H1 (cell line): ENCODE measurements at regions not wholly inside any gene's neighbourhood (a gene's known extent, or its start where the extent isn't known, plus 50 kb on each side); places are given as distances from the start of the nearest gene placed in this dataset.

Source experiments
- CTCF ChIA-PET: fragments of 300-600 bp; sonication (Branson Sonifier 250); formaldehyde crosslinking; loops from one replicate; lab custom pipeline; 2021; ENCODE audit not compliant: partially characterized antibody; lab: Charles Lee
- POLR2A ChIA-PET: fragments of 300-600 bp; sonication (Branson Sonifier 250); formaldehyde crosslinking; loops from one replicate; lab custom pipeline; 2021; ENCODE audit warnings: inconsistent platforms; ENCODE audit not compliant: partially characterized antibody; lab: Charles Lee
- DNase-seq, 2 experiments: peaks; one replicate each; pipeline versions ENCODE4 v3.0.0 to v3.0.0-alpha.2; 2010 to 2022; ENCODE audit warnings: low spot score in 2 of 2, low read depth in 1 of 2, mixed read lengths in 1 of 2
- FAIRE-seq: peaks from 2 replicates; lab custom pipeline; 2011; peaks lifted over from hg19 to GRCh38; lab: Jason Lieb, UNC
- H2AFZ ChIP-seq: 2 replicates; pipeline ENCODE4 v1.8.1; 2012; ENCODE audit warnings: low read length, inconsistent platforms
- H2AK5ac ChIP-seq: 2 replicates; pipeline ENCODE4 v1.6.1; 2013; ENCODE audit warnings: low read depth, low read length
- H2BK120ac ChIP-seq: replicated peaks from 2 replicates; pipeline ENCODE3; 2013; ENCODE audit warnings: low read depth, low read length, inconsistent platforms
- H2BK12ac ChIP-seq: 2 replicates; pipeline ENCODE4 v1.6.1; 2013; ENCODE audit warnings: low read depth, low read length
- H2BK15ac ChIP-seq: 2 replicates; pipeline ENCODE4 v1.6.1; 2013; ENCODE audit warnings: low read length
- H2BK20ac ChIP-seq: 2 replicates; pipeline ENCODE4 v1.6.1; 2013; ENCODE audit warnings: low read length
- H2BK5ac ChIP-seq: 2 replicates; pipeline ENCODE4 v1.6.1; 2013; ENCODE audit warnings: low read depth, low read length
- H3K14ac ChIP-seq: 2 replicates; pipeline ENCODE4 v1.6.1; 2013; ENCODE audit warnings: inconsistent platforms; ENCODE audit not compliant: insufficient read length
- H3K18ac ChIP-seq: 2 replicates; pipeline ENCODE4 v1.6.1; 2013; ENCODE audit warnings: low read length; ENCODE audit errors: extremely low read depth
- H3K23ac ChIP-seq: 2 replicates; pipeline ENCODE4 v1.6.1; 2013; ENCODE audit warnings: inconsistent platforms; ENCODE audit not compliant: insufficient read length
- H3K23me2 ChIP-seq: 2 replicates; pipeline ENCODE4 v1.6.1; 2013; ENCODE audit warnings: low read depth, low read length
- H3K27ac ChIP-seq: 2 replicates; pipeline ENCODE4 v1.6.1; 2011; ENCODE audit warnings: low read depth, low read length, inconsistent platforms
- H3K27me3 ChIP-seq, 4 experiments: replicated peaks in 1 of 4; 1 replicate in 1 of 4; 2 replicates in 3 of 4; pipeline versions ENCODE4 v1.6.1 to v1.8.1; 2011 to 2013; ENCODE audit warnings: low read length in 3 of 4, mild to moderate bottlenecking in 3 of 4, inconsistent platforms in 2 of 4, mixed read lengths in 2 of 4, moderate library complexity in 1 of 4; ENCODE audit not compliant: control insufficient read depth in 3 of 4, insufficient read depth in 3 of 4; ENCODE audit errors: extremely low read depth in 1 of 4
- H3K36me3 ChIP-seq, 4 experiments: 2 replicates each; pipeline versions ENCODE4 v1.6.1 to v1.8.1; 2011 to 2013; ENCODE audit warnings: mild to moderate bottlenecking in 4 of 4, low read length in 3 of 4, moderate library complexity in 2 of 4, control low read depth in 1 of 4, inconsistent platforms in 1 of 4; ENCODE audit not compliant: insufficient read depth in 4 of 4, control insufficient read depth in 2 of 4
- H3K4ac ChIP-seq: replicated peaks from 2 replicates; pipeline ENCODE3; 2013; ENCODE audit warnings: low read length, low read depth, mixed read lengths, inconsistent platforms; ENCODE audit not compliant: insufficient read length
- H3K4me1 ChIP-seq, 4 experiments: replicated peaks in 1 of 4; 1 replicate in 1 of 4; 2 replicates in 3 of 4; pipeline versions ENCODE4 v1.6.1 to v1.8.1; 2011 to 2013; ENCODE audit warnings: low read length in 3 of 4, inconsistent platforms in 2 of 4, mixed read lengths in 1 of 4; ENCODE audit not compliant: insufficient read depth in 4 of 4, control insufficient read depth in 3 of 4
- H3K4me2 ChIP-seq, 2 experiments: 2 replicates each; pipeline versions ENCODE4 v1.6.1 to v1.8.1; 2011 to 2013; ENCODE audit warnings: low read depth in 2 of 2, low read length in 2 of 2, control low read depth in 1 of 2, inconsistent platforms in 1 of 2, mild to moderate bottlenecking in 1 of 2; ENCODE audit not compliant: insufficient read depth in 1 of 2
- H3K4me3 ChIP-seq, 4 experiments: fragments of 200-600, 300-600 bp in 1 of 4; sonication (generic), shearing (Covaris generic), sonication (Bioruptor Twin) in 1 of 4; 2 replicates each; pipeline versions ENCODE4 v1.5.1 to v1.8.1; 2011 to 2016; ENCODE audit warnings: low read length in 4 of 4, low read depth in 3 of 4, control low read depth in 2 of 4, inconsistent platforms in 2 of 4, mild to moderate bottlenecking in 2 of 4, mixed read lengths in 1 of 4, moderate library complexity in 1 of 4; ENCODE audit not compliant: insufficient read depth in 2 of 4; ENCODE audit errors: extremely low read depth in 1 of 4
- H3K56ac ChIP-seq: replicated peaks from 2 replicates; pipeline ENCODE3; 2013; ENCODE audit warnings: low read depth, mild to moderate bottlenecking, mixed read lengths, low read length, inconsistent platforms; ENCODE audit not compliant: insufficient read length
- H3K79me1 ChIP-seq: 2 replicates; pipeline ENCODE4 v1.6.1; 2013; ENCODE audit warnings: low read depth, low read length, control low read depth
- H3K79me2 ChIP-seq, 2 experiments: 2 replicates each; pipeline versions ENCODE4 v1.6.1 to v1.8.1; 2012 to 2013; ENCODE audit warnings: low read length in 2 of 2, mild to moderate bottlenecking in 2 of 2, inconsistent platforms in 1 of 2; ENCODE audit not compliant: insufficient read depth in 2 of 2, control insufficient read depth in 1 of 2
- H3K9ac ChIP-seq, 4 experiments: replicated peaks in 1 of 4; 1 replicate in 1 of 4; 2 replicates in 3 of 4; pipeline versions ENCODE4 v1.6.1 to v1.8.1; 2011 to 2013; ENCODE audit warnings: low read depth in 3 of 4, low read length in 3 of 4, control low read depth in 2 of 4, mild to moderate bottlenecking in 2 of 4, moderate library complexity in 2 of 4, inconsistent platforms in 1 of 4; ENCODE audit errors: extremely low read depth in 1 of 4
- H3K9me3 ChIP-seq, 2 experiments: 2 replicates each; pipeline versions ENCODE4 v1.6.1 to v1.8.1; 2012 to 2013; ENCODE audit warnings: mild to moderate bottlenecking in 2 of 2, moderate library complexity in 2 of 2, control low read depth in 1 of 2, inconsistent platforms in 1 of 2, low read depth in 1 of 2, low read length in 1 of 2, mixed read lengths in 1 of 2; ENCODE audit not compliant: insufficient read depth in 2 of 2
- H4K20me1 ChIP-seq, 2 experiments: replicated peaks in 1 of 2; 2 replicates each; pipeline versions ENCODE3 to v1.8.1; 2011 to 2013; ENCODE audit warnings: inconsistent platforms in 2 of 2, low read length in 2 of 2, mild to moderate bottlenecking in 1 of 2; ENCODE audit not compliant: insufficient read depth in 2 of 2, control insufficient read depth in 1 of 2
- H4K5ac ChIP-seq: 2 replicates; pipeline ENCODE4 v1.6.1; 2013; ENCODE audit warnings: low read length, low read depth, mixed read lengths, inconsistent platforms; ENCODE audit not compliant: insufficient read length
- H4K8ac ChIP-seq: 2 replicates; pipeline ENCODE4 v1.8.0; 2013; ENCODE audit warnings: mild to moderate bottlenecking, moderate library complexity, low read length, inconsistent platforms; ENCODE audit not compliant: insufficient read depth; ENCODE audit errors: extremely low read depth
- H4K91ac ChIP-seq: replicated peaks from 2 replicates; pipeline ENCODE3; 2013; ENCODE audit warnings: low read length, mixed read lengths, inconsistent platforms; ENCODE audit not compliant: insufficient read length
- GABPA ChIP-seq: IDR thresholded peaks from 2 replicates; pipeline ENCODE4 v1.6.1; 2011; ENCODE audit warnings: mild to moderate bottlenecking, low read length, moderate library complexity, borderline replicate concordance; ENCODE audit not compliant: insufficient read depth
- WGBS, 2 experiments: shearing (Covaris generic) in 1 of 2; methylation state at CpG; one replicate each; pipeline versions ENCODE4 v1.1.6 to v1.1.7; 2013 to 2015; ENCODE audit warnings: low lambda C conversion rate in 2 of 2, mixed read lengths in 2 of 2, inconsistent platforms in 1 of 2, low coverage in 1 of 2, missing lambda C conversion rate in 1 of 2; ENCODE audit not compliant: insufficient replicate concordance in 2 of 2, insufficient coverage in 1 of 2, insufficient read length in 1 of 2; ENCODE audit errors: extremely low coverage in 1 of 2, missing lambda C conversion rate in 1 of 2; 5-methylcytosine and 5-hydroxymethylcytosine counted together

GRCh38 chr12:38417101-38417500 is 100.5 kb downstream of the ALG10B start:
- FAIRE-seq (no peak), DNase-seq (no peak)
- Histone ChIP-seq H2BK120ac (no peak overlapping the region), H3K79me1 (no peaks in the 10 kb centered on the region), H3K79me2 (no peaks in the 10 kb centered on the region), H2BK20ac (no peak overlapping the region), H3K23me2 (no peaks in the 10 kb centered on the region), H4K5ac (no peak overlapping the region), H2AFZ (no peak overlapping the region), H4K20me1 (no peaks in the 10 kb centered on the region), H3K23ac (no peak overlapping the region), H3K14ac (no peak overlapping the region), H4K91ac (no peak overlapping the region), H3K27ac (no peak overlapping the region), H3K18ac (no peak overlapping the region), H3K4me3 (no peak overlapping the region), H3K9ac (no peak overlapping the region), H2BK5ac (no peak overlapping the region), H3K4me2 (no peak overlapping the region), H3K56ac (no peak overlapping the region), H3K36me3 (no peaks in the 10 kb centered on the region), H2AK5ac (no peak overlapping the region), H2BK12ac (no peak overlapping the region), H3K9me3 (no peaks in the 10 kb centered on the region), H3K27me3 (no peaks in the 10 kb centered on the region), H3K4me1 (peaks cover 0 to 3% (median under 1%) of the 10 kb centered on the region in 4 experiments; a peak in 2 of 7 replicates), H4K8ac (no peak overlapping the region), H3K4ac (no peak overlapping the region), H2BK15ac (no peak overlapping the region)
- CTCF ChIA-PET: no interaction called here
- no peak for TF ChIP-seq GABPA
- WGBS, 2 experiments: 100% methylated on average over 1 of the region's 1 CpG; no CpG with 5 or more reads in 1 of the 2 experiments
- POLR2A ChIA-PET: no interaction called here
